ENCODE measurements at regions not wholly inside any gene's neighbourhood (a gene's known extent, or its start where the extent isn't known, plus 50 kb on each side); places are given as distances from the start of the nearest gene placed in this dataset.

DNA sequence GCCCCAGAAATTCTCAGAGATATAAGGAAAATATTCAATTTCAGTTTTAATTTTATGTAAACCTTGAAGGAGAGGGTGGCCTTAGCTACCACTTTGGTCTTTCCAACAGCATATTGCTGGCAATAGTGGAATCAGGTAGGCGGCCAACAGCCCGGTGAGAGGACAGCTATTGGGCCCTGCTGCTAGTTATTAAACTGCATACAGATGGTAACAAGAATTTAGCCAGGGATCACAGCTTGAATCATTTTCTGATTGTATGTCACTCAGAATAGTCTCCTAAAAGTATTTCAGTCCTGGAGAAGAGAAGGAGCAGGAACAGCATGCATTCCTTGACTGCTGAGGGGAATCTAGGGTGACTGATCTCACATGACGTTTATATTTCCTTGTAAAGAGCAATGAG lies 261.4 kb upstream of the SMIM30 start:
- H3K4me3 ChIP-seq (ENCODE audit: low read depth, low read length), result no peak overlapping the region
- no peak for DNase-seq (ENCODE audit: low read depth)
- TF ChIP-seq, protein P1, sequence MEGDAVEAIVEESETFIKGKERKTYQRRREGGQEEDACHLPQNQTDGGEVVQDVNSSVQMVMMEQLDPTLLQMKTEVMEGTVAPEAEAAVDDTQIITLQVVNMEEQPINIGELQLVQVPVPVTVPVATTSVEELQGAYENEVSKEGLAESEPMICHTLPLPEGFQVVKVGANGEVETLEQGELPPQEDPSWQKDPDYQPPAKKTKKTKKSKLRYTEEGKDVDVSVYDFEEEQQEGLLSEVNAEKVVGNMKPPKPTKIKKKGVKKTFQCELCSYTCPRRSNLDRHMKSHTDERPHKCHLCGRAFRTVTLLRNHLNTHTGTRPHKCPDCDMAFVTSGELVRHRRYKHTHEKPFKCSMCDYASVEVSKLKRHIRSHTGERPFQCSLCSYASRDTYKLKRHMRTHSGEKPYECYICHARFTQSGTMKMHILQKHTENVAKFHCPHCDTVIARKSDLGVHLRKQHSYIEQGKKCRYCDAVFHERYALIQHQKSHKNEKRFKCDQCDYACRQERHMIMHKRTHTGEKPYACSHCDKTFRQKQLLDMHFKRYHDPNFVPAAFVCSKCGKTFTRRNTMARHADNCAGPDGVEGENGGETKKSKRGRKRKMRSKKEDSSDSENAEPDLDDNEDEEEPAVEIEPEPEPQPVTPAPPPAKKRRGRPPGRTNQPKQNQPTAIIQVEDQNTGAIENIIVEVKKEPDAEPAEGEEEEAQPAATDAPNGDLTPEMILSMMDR (conservative IDR thresholded peaks at IDR 0.05; ENCODE audit: low read depth, low read length), result no peak

DNA sequence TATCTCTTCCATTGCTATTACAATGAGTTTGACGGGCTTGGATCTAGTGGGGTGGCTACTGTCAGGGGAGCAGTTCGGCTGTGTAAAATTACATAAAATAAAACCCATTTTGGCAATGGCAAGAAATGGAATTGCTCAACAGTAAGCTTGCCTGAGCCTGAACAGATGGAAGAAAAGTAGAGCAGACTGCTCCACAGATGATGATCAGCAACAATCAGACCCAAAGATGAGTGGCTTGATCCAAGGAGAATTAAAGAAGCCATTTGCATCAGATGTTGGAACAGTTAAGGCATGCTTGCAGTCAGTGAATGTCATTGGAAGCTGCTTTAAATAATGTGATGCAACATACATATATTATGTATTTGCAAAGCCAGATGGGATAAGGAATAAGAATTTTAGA lies 256.6 kb upstream of the SMIM30 start:
- no peak overlapping the region for H3K4me3 ChIP-seq (ENCODE audit: low read depth, low read length)
- no peak for DNase-seq (ENCODE audit: low read depth)
- TF ChIP-seq, protein P1 (conservative IDR thresholded peaks at IDR 0.05; ENCODE audit: low read depth, low read length), result no peak

DNA sequence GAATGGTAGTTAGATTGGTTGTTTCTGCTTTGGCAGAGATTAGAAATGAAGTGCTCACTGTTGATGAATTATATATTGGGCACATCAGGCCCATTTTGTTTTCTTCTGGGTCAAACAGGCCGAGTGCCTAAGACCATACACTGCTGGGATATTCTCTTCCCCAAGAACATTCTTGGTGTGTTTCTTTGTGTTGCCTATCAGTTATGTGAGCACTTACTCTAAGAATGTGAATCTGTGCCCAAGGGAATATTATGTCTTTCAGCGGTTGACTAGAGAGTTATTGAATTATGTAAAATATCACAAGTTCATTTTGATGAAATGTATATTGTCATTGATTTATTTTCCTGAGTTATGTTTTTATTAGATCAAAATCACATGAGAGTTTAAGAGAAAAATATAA lies 255.5 kb upstream of the SMIM30 start:
- TF ChIP-seq, protein P1 (conservative IDR thresholded peaks at IDR 0.05; ENCODE audit: low read depth, low read length), result no peak
- H3K4me3 ChIP-seq (ENCODE audit: low read depth, low read length), result no peak overlapping the region
- DNase-seq (ENCODE audit: low read depth), result peak; percentile 1

DNA sequence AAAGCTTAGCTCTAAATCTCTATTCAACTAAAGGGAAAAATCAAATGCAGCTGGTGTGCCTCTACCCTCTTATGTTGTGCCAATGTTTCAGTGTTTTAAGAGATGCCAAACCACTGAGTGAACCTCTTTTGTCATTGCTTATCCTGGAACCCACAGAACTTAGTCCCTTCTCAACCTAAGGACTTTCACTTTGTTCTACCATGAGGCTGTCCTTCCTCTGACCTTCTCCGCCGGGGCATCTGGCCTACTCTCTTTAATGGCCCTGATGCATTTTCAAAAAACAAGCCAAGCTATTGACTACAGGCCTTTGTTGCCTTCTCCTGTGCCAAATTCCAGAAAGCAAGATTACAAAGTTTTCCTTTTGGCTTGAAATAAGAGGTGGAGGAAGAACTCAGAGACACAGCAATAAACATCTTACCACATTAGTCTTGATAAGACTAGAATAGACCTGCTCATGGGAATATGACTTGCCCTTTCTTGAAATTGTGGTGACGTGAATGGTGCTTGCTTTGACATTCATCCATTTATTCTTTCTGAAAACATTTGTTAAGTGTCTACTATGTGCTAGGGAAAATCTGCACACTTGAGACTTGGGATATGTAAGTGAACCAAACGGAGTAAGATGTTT lies 253.2 kb upstream of the SMIM30 start:
- TF ChIP-seq, protein P1 (conservative IDR thresholded peaks at IDR 0.05; ENCODE audit: low read depth, low read length), result no peak
- no peak overlapping the region for H3K4me3 ChIP-seq (ENCODE audit: low read depth, low read length)
- peak; percentile 13 for DNase-seq (ENCODE audit: low read depth)

DNA sequence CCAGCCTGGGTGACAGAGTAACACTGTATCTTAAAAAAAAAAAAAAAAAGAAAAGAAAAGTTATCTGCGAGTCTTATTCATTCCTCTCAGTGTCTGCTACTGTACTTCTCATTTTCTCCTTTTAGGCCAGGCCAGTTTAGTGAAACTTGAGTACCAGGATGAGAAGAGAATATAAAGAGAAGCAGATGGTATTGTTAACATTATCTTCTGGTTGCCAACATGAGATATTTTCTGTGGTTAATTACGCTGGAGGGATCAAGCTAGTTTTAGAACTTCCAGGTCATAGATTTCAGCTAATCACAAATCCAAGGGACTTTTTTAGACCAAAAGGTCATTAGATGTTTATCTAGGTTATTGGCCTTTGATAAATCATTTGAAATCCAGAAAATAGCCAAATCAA lies 252.6 kb upstream of the SMIM30 start:
- no peak overlapping the region for H3K4me3 ChIP-seq (ENCODE audit: low read depth, low read length)
- DNase-seq (ENCODE audit: low read depth), result no peak
- TF ChIP-seq, protein P1 (conservative IDR thresholded peaks at IDR 0.05; ENCODE audit: low read depth, low read length), result no peak

DNA sequence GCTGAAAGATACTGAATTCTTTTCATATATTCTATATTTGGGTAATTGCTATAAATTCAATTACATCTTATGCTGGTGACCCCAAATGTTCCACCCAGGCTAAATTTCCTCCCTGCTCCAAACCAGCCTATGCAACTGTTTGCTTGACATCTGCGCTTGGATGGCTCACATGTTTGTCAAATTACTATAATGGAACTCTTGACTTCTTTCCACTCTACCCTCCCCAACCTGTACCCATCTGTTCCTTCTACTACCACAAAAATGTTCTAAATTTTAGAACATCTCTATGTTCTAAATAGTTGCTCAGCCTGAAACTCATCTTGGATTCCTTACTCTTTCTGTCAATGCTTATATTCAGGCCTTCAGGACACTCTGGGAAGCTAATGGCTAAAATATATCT lies 249.9 kb upstream of the SMIM30 start:
- no peak for DNase-seq (ENCODE audit: low read depth)
- H3K4me3 ChIP-seq (ENCODE audit: low read depth, low read length), result no peak overlapping the region
- TF ChIP-seq, protein P1 (conservative IDR thresholded peaks at IDR 0.05; ENCODE audit: low read depth, low read length), result no peak

DNA sequence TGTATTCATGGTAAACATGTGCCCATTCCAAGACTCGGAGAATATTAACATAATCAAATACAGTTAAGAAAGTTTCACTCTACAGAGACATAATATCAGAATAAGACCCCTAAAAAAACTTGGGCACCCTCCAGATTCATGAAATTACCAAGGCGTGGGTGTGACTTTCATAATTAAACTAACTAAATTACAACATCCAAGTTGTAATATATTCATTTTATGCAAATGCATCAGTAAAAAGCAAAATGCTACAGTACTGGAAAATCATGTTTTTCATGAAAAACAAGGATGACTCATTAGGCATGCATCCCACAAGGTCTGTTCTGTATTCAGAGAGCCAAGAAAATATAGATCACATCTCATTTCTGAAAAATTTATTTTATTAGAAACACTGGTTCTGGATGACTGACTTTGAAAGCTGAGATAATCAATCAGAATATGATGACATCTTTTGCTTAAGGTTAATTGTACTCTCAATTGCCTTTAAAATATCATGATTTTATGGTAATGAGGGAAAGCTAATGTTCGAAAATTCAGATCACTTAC lies 248.8 kb upstream of the SMIM30 start:
- H3K4me3 ChIP-seq (ENCODE audit: low read depth, low read length), result no peak overlapping the region
- TF ChIP-seq, protein P1 (conservative IDR thresholded peaks at IDR 0.05; ENCODE audit: low read depth, low read length), result no peak
- DNase-seq (ENCODE audit: low read depth), result peak; percentile 1

All from choroid plexus epithelial cell (primary cell).